SJCRH30 (cell line): ENCODE measurements at regions not wholly inside any gene's neighbourhood (a gene's known extent, or its start where the extent isn't known, plus 50 kb on each side); places are given as distances from the start of the nearest gene placed in this dataset.
"Not testable (repeated sequence)": the region's sequence is repeated elsewhere in the genome, so short reads cannot be mapped to it uniquely, and the experiment has no call there.

ENCODE experiments used
- DNase-seq, 2 experiments: peaks; one replicate each; pipeline ENCODE4 v3.0.0-alpha.2; 2015 to 2020
- H3K27ac ChIP-seq: fragments of 250-450 bp; sonication (Bioruptor Pico); 2 replicates; pipeline ENCODE4 v1.5.1; 2020; ENCODE audit warnings: mild to moderate bottlenecking, moderate library complexity
- H3K27me3 ChIP-seq: fragments of 250-450 bp; sonication (Bioruptor Pico); 2 replicates; pipeline ENCODE4 v1.5.1; 2020; ENCODE audit warnings: mild to moderate bottlenecking, moderate library complexity
- H3K36me3 ChIP-seq: fragments of 250-450 bp; sonication (Bioruptor Pico); 2 replicates; pipeline ENCODE4 v1.5.1; 2020; ENCODE audit warnings: mild to moderate bottlenecking, moderate library complexity
- H3K4me1 ChIP-seq: fragments of 250-450 bp; sonication (Bioruptor Pico); 2 replicates; pipeline ENCODE4 v1.5.1; 2020; ENCODE audit warnings: mild to moderate bottlenecking, moderate library complexity
- H3K4me3 ChIP-seq: fragments of 250-450 bp; sonication (Bioruptor Pico); 2 replicates; pipeline ENCODE4 v1.5.1; 2020; ENCODE audit warnings: mild to moderate bottlenecking, moderate library complexity
- H3K9me3 ChIP-seq: fragments of 250-450 bp; sonication (Bioruptor Pico); replicated peaks from 2 replicates; pipeline ENCODE4 v1.5.1; 2020; ENCODE audit warnings: mild to moderate bottlenecking, moderate library complexity

DNA sequence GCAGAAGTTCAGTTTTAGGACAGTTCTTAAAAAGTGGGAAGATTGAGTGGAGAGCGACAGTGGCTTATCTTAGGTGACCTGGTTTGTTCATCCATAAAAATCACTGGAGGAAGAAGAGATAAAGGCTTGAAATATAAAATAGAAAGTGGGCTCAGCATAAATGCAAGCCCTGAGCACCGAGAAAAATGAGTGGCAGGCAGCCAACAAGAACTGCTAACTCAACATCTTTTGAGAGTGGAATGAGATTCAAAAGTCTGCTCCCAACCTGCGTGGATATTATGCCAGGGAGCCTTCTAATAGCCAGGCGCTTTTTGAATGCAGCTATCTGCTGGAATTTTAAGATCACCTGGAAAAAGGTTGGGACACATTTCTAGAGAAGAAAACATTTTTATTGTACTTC is 666.5 kb downstream of the FLRT2 start:
- Histone ChIP-seq H3K27me3 (no peaks in the 10 kb centered on the region), H3K9me3 (no peaks in the 10 kb centered on the region), H3K27ac (no peak overlapping the region), H3K4me3 (no peak overlapping the region), H3K36me3 (no peaks in the 10 kb centered on the region), H3K4me1 (no peaks in the 10 kb centered on the region)
- DNase-seq = no peak

DNA sequence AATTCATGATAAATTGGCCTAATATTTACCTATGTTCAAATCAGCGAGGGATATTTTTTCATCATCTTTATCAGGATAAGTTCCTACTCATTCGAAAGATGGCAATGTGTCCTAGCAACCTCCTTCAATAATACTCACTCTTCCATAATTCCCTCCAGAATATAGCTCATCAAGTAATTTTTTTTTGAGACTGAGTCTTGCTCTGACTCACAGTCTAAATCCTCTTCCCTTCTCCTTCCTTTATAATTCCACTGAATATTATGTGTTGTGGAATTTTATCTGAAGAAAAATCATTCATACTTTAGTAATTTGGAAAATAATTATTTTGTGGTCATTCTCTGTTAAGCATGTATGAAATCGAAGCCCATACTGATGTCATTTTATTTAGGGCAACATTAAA is 663.8 kb downstream of the FLRT2 start:
- no peaks in the 10 kb centered on the region for H3K27me3 ChIP-seq
- H3K36me3 ChIP-seq = no peaks in the 10 kb centered on the region
- H3K9me3 ChIP-seq = no peaks in the 10 kb centered on the region
- DNase-seq = no peak
- H3K27ac ChIP-seq = no peak overlapping the region
- no peaks in the 10 kb centered on the region for H3K4me1 ChIP-seq
- H3K4me3 ChIP-seq = no peak overlapping the region

DNA sequence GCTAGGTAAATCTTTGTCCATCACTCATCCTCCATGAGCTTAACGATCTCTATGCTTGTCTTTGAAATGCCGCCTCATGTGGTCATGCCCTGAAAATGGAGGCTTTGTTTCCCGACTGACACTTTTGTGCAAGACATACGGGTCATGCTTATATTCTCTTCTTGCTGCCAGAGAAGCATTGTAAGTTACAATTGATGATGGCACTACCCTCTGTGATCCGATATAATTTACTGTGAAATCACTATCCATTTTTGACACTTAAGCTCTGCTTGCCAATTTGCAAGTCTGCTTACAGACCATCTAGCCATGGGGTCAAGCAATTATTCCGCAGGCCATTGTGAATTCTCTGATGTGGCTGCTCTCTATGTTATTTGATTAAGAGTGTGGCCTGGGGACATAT is 650.0 kb downstream of the FLRT2 start:
- H3K4me3 ChIP-seq = no peak overlapping the region
- no peaks in the 10 kb centered on the region for H3K27me3 ChIP-seq
- no peaks in the 10 kb centered on the region for H3K36me3 ChIP-seq
- H3K9me3 ChIP-seq = no peaks in the 10 kb centered on the region
- no peak for DNase-seq
- H3K4me1 ChIP-seq = no peaks in the 10 kb centered on the region
- no peak overlapping the region for H3K27ac ChIP-seq

DNA sequence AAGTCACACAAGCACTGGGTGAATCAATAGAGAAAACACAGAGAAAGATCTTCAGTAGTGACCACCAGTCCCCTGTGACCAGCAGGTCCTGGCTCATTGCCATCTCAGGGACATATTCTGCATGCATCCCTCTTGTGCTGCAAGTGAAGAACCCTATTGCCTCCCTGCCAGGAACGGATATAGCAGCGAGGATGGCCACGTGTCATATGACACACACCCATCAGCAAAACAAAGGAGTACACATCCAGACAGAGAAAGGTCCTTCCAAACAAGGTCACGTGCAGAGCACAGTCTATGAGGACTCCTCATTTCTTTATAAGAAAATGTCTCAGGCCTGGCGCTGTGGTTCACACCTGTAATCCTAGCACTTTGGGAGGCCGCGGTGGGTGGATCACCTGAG is 638.4 kb downstream of the FLRT2 start:
- Histone ChIP-seq H3K27me3 (no peaks in the 10 kb centered on the region), H3K27ac (no peak overlapping the region), H3K4me1 (no peaks in the 10 kb centered on the region), H3K36me3 (no peaks in the 10 kb centered on the region), H3K4me3 (no peak overlapping the region), H3K9me3 (no peaks in the 10 kb centered on the region)
- DNase-seq = peak in 1 of 2 experiments; percentile 1

DNA sequence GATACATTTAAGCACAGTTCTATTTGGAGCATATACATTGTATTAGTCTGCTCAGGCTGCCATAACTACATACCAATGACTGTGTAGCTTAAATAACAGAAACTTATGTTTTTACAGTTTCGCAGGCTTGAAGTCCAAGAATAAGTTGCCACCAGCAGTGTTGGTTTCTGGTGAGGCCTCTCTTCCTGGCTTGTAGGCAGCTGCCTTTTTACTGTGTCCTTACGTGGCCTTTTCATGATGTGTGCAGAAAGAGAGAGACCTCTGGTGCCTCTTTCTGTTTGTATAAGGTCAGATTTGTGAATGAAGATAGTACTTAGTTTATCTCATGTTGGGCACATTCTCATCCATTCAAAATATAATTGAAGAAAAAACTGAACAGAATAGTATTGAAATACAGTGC is 636.6 kb downstream of the FLRT2 start:
- no peaks in the 10 kb centered on the region for H3K27me3 ChIP-seq
- no peak overlapping the region for H3K27ac ChIP-seq
- H3K36me3 ChIP-seq = no peaks in the 10 kb centered on the region
- H3K4me1 ChIP-seq = no peaks in the 10 kb centered on the region
- DNase-seq = peak in 1 of 2 experiments; percentile 12
- no peaks in the 10 kb centered on the region for H3K9me3 ChIP-seq
- H3K4me3 ChIP-seq = no peak overlapping the region

DNA sequence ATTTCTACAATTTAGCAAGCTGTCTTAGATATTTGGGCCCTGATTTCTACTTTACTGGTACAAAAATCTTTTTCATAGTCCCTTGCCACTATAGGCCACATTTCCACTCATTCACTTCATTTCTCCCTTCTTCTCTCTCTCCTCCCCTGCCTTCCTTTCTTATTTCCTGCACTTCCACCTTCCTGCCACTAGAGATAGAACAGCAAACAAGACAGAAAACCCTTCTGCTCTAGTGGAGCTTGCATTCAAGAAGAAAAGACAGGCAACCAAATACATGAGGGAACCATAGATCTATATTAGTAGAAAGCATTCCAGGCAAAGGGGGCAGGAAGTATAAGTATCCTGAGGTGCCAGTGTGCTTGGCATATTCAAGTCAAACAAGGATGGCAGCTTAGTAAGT is 623.5 kb downstream of the FLRT2 start:
- DNase-seq = peak in 1 of 2 experiments; percentile 8
- H3K27me3 ChIP-seq = no peaks in the 10 kb centered on the region
- no peak overlapping the region for H3K4me3 ChIP-seq
- no peaks in the 10 kb centered on the region for H3K9me3 ChIP-seq
- H3K36me3 ChIP-seq = no peaks in the 10 kb centered on the region
- H3K27ac ChIP-seq = no peak overlapping the region
- H3K4me1 ChIP-seq = no peaks in the 10 kb centered on the region

DNA sequence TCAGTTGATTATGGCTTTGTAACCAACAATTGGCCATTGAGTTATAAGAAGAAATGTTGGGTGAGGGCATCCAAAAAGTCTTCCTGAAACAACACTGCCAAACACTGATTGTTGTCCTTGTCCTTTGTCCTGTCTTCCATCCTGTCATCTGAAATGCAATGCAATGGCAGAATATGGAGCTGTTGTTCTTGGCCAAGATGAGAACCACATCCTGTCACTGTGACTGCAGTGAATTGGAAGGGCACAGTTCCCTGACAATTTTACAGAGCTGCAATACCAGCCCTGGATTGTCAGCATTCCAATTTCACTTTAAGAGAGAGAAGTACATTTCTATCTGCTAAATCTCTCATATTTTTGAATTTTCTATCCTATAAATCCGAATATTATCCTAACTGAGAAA is 613.3 kb downstream of the FLRT2 start:
- H3K9me3 ChIP-seq = no peaks in the 10 kb centered on the region
- DNase-seq = no peak
- no peaks in the 10 kb centered on the region for H3K36me3 ChIP-seq
- no peaks in the 10 kb centered on the region for H3K27me3 ChIP-seq
- no peak overlapping the region for H3K27ac ChIP-seq
- H3K4me1 ChIP-seq = no peaks in the 10 kb centered on the region
- no peak overlapping the region for H3K4me3 ChIP-seq

DNA sequence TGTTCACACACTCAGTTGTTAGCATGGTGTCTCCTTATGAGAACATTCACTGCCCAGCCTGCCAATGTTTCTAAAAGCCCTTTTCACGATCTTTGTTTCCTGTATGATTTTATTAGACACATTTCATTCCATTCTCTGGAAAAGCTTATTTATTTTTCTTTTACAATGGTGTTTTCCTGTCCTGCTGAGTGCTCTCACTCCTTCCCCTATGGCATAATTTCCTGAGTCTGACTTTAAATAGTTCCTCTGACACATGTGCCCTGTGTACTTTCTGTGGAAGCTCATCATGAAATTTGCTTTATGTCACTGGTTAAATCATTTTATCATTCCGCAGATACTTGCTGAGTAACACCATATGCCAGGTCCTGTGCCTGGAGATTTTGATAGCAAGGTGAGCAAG is 612.0 kb downstream of the FLRT2 start:
- DNase-seq = no peak
- no peak overlapping the region for H3K27ac ChIP-seq
- H3K36me3 ChIP-seq = no peaks in the 10 kb centered on the region

DNA sequence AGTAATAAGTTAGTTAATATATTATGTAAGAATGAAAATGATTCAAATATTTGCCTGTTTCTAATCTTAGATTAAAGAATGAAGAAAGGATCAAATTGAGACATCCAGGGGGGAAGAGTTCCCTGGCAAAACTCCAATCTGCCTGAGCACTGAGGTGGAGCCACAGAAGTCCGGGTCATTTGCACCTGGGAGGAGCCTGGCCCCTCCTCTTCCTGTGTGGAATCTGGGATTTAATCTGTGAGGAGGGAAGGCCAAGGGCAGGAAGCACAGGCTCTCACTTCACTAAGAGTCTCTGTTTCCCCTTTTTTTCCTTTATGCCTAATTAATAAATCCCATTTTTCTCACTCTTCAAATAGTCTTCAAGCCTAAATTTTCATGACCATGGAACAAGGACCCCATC is 599.5 kb downstream of the FLRT2 start:
- no peak overlapping the region for H3K4me3 ChIP-seq
- no peak overlapping the region for H3K27ac ChIP-seq
- H3K4me1 ChIP-seq = no peaks in the 10 kb centered on the region
- H3K27me3 ChIP-seq = no peaks in the 10 kb centered on the region
- no peaks in the 10 kb centered on the region for H3K9me3 ChIP-seq
- DNase-seq = no peak
- no peaks in the 10 kb centered on the region for H3K36me3 ChIP-seq

More for the DNA sequence above, 612.0 kb downstream of the FLRT2 start:
- Histone ChIP-seq H3K4me3 (no peak overlapping the region), H3K9me3 (no peaks in the 10 kb centered on the region), H3K4me1 (no peaks in the 10 kb centered on the region), H3K27me3 (no peaks in the 10 kb centered on the region)

DNA sequence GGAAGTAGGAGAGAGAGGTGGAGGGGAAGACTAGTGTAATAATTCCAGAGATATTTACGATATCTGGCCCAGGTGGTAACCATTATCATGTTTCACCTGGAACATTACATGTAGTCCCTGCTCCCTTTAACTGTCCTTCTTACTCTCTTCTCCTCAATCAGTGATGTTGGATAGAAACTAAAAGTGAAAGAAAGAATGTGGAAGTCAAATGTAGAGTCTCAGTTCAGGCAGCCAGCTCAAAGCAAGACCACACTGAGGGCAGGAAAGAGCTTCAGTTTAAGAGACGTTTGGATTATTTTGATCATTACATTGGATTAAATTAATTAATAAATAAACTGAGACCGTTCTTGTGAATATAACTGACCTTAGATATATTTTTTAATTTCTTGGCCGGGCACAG is 594.4 kb downstream of the FLRT2 start:
- Histone ChIP-seq H3K27me3 (no peaks in the 10 kb centered on the region), H3K36me3 (no peaks in the 10 kb centered on the region), H3K9me3 (no peaks in the 10 kb centered on the region), H3K27ac (no peak overlapping the region), H3K4me3 (no peak overlapping the region), H3K4me1 (no peaks in the 10 kb centered on the region)
- no peak for DNase-seq

DNA sequence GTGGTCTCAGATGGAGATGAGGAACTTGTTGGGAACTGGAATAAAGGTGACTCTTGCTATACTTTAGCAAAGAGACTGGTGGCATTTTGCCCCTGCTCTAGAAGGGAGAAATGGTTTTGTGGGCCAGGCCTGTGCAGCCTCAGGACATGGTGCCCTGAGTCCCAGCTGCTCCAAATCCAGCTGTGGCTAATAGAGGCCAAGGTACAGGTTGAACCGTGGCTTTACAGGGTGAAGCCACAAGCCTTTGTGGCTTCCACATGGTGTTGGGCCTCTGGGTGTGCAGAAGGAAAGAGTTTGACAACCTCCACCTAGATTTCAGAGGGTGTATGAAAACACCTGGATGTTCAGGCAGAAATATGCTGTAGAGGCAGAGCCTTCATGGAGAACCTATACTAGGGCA is 586.0 kb downstream of the FLRT2 start:
- H3K27me3 ChIP-seq = no peaks in the 10 kb centered on the region
- H3K9me3 ChIP-seq = no peaks in the 10 kb centered on the region
- no peak for DNase-seq
- no peaks in the 10 kb centered on the region for H3K36me3 ChIP-seq
- H3K4me3 ChIP-seq = no peak overlapping the region
- no peaks in the 10 kb centered on the region for H3K4me1 ChIP-seq
- no peak overlapping the region for H3K27ac ChIP-seq

DNA sequence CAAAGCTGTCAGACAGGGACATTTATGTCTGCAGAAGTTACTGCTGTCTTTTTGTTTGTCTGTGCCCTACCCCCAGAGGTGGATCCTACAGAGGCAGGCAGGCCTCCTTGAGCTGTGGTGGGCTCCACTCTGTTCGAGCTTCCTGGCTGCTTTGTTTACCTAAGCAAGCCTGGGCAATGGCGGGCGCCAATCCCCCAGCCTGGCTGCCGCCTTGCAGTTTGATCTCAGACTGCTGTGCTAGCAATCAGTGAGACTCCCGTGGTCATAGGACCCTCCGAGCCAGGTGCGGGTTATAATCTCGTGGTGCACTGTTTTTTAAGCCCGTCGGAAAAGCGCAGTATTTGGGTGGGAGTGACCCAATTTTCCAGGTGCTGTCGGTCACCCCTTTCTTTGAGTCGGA is 580.9 kb downstream of the FLRT2 start:
- not testable (repeated sequence) for H3K36me3 ChIP-seq, H3K27ac ChIP-seq, DNase-seq

DNA sequence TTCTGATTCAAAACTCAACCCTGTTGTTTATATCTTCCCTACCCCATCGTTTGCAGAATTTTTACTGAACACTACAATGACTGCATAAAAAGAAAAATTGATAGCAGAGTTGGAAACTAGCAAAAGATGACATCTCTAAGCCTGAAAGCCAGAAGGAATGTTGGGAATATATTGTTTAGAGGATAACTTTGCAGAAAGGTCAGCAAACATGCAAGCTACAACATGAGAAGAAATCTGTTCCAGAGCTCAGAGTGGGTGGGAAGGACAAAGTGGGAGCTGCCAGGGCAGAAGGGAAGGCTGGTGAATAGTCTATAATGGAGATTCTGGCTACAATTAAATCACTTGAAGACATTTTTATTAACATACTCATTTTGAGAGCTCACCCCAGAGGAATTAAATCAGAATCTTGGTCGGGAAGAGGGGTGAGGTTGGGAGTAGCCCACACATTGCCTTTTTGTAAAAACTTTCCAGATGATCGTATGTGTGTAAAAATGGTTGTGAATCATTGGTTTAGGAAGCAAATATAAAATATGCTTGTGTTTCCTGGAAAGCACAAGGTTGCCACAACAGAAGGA is 574.8 kb downstream of the FLRT2 start:
- Histone ChIP-seq H3K4me1 (no peaks in the 10 kb centered on the region), H3K27ac (no peak overlapping the region), H3K27me3 (no peaks in the 10 kb centered on the region), H3K36me3 (no peaks in the 10 kb centered on the region), H3K9me3 (no peaks in the 10 kb centered on the region), H3K4me3 (no peak overlapping the region)
- DNase-seq = no peak

More for the DNA sequence above, 580.9 kb downstream of the FLRT2 start:
- H3K4me3 ChIP-seq, H3K9me3 ChIP-seq, H3K27me3 ChIP-seq, H3K4me1 ChIP-seq: not testable (repeated sequence)

DNA sequence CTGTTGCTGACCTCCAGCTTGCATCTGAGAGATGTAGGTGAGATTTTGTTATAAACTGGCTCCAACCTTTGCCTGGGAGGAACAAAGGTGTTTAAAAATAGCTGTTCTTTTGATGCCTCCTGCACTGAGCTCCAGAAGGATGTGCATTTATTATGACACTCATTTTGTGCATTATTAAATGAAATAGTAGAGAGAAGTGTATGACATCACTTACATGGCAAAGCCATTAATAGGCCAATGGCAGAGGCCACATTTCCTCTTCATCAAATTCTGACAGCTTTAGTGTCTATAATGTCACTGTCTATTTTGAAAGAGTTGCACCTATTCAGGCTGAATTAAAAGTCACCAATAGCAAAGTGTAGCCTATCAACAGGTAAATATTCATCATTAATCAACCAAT is 564.6 kb downstream of the FLRT2 start:
- no peak overlapping the region for H3K4me3 ChIP-seq
- H3K27me3 ChIP-seq = no peaks in the 10 kb centered on the region
- no peak overlapping the region for H3K27ac ChIP-seq
- H3K36me3 ChIP-seq = no peaks in the 10 kb centered on the region
- no peak for DNase-seq
- 0 out of 2 replicates have a peak, but pooled peaks cover 3% of the 10 kb centered on the region for H3K4me1 ChIP-seq
- H3K9me3 ChIP-seq = 0 out of 2 replicates have a peak, but pooled peaks cover 3% of the 10 kb centered on the region

DNA sequence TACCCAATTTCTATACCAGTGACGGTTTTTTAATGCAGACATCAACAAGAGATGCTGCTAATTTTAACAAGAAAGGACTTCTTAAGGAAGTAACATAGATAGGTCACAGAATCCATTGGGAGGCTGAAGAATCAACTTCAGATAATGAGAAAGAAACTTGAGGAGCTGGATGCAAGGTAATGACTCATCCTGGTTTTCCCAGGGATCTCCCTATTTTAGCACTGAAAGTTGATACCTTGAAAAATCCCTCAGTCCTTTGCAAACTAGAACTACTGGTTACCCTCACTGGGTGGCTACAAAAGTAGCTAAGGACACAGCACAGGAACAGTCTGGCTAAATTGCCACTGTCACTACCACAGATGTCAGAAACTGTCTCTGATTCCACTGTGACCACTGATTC is 561.9 kb downstream of the FLRT2 start:
- Histone ChIP-seq H3K36me3 (no peaks in the 10 kb centered on the region), H3K27me3 (no peaks in the 10 kb centered on the region), H3K4me3 (no peak overlapping the region), H3K27ac (no peak overlapping the region), H3K4me1 (0 out of 2 replicates have a peak, but pooled peaks cover 3% of the 10 kb centered on the region), H3K9me3 (0 out of 2 replicates have a peak, but pooled peaks cover 3% of the 10 kb centered on the region)
- peak in 1 of 2 experiments; percentile 25 for DNase-seq

DNA sequence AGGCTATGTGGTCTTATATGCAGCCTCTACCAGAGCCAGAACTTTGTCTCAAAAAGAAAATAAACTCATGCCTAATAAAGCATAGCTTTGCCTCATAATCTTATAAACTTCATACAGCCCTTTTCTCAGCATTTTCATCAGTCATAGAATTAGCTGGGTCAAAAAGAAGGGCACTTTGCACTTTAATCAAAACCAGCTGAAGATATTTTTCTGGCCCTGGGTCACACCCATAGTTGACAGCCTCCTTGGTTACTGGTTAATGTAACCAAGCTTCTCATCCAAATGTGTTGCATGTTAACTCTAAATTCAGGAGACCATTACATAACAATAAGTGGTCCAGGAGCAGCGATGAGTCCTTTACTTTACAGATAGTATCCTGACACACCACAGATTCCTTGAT is 558.2 kb downstream of the FLRT2 start:
- Histone ChIP-seq H3K36me3 (no peaks in the 10 kb centered on the region), H3K4me3 (no peak overlapping the region), H3K27ac (no peak overlapping the region), H3K27me3 (no peaks in the 10 kb centered on the region), H3K4me1 (0 out of 2 replicates have a peak, but pooled peaks cover 3% of the 10 kb centered on the region), H3K9me3 (no peaks in the 10 kb centered on the region)
- no peak for DNase-seq
